CD4-positive, alpha-beta T cell treated with Interleukin-6 for 4 hours (primary cell): ENCODE measurements at regions not wholly inside any gene's neighbourhood (a gene's known extent, or its start where the extent isn't known, plus 50 kb on each side); places are given as distances from the start of the nearest gene placed in this dataset.

Experiments used
- DNase-seq: peaks from one replicate; pipeline ENCODE4 v3.0.0-alpha.2; 2020; ENCODE audit warnings: mixed read lengths

DNA sequence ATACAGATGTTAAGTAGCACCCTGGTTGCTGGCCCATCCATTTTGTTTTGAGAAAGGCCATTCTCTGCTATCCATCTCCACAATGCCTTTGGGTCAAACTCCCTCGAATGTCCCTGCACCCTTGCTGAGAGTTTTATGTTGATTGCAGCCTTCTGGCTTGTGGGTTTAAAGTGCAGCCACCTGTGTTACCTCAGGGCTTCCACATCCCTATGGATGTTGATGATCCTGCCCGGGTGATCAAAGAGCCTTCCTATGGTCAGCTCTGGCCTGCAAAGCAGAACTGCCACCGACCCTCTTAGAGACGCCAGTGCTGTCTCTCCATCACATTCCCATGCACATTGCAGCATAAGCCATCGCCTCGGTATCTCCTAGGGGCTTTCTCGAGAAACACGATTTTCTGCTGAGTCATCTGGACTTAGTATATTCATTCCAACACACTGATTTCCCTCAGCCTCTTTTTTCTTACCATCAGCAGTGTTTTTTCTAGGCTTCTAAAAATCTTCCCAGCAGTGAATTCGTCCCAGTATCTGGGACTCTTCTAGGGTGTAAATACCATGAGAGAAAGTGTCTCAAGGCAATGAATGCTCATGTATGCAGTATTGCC, 585.7 kb upstream of the TMEM132C start:
- no peak for DNase-seq

DNA sequence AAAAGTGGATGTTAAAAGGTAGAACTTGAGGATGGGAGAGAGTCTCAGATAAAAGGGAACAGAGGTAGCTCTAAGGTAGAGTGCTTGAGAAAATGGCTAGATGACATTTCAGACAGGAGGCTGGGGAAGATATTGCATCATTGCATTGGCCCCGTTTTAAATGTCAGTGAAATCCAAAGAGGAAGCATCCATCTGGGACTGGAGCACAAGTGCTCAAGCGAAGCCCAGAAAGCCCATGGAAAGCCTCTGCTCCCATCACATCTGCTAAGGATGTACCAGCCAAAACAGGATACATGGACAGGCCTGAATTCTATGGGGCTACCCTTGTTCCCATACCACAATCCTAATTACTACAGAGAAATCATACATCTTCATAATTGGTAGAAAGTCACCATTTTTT, 581.5 kb upstream of the TMEM132C start:
- DNase-seq = no peak

DNA sequence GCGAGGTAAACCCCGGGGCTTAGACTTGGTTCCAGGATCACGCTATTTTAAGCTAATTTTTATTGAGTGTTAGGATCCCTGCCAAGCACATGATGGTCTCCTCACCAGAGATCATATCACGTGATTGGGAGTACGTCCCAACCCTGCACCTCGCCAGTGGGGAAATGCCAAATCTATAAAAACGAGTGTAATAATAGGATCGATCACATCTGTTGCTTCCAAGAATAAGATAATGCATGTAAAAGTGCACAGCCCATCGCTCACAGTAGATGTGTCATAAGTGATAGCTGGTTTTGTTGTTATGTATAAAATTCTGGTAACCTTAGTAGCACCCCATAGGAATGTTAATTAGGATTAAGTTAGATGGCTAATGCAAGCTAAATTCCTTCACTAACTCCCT, 581.0 kb upstream of the TMEM132C start:
- no peak for DNase-seq

- no peak for DNase-seq
These were observed 579.8 kb upstream of the TMEM132C start for GRCh38 chr12:127687181-127687580.

DNA sequence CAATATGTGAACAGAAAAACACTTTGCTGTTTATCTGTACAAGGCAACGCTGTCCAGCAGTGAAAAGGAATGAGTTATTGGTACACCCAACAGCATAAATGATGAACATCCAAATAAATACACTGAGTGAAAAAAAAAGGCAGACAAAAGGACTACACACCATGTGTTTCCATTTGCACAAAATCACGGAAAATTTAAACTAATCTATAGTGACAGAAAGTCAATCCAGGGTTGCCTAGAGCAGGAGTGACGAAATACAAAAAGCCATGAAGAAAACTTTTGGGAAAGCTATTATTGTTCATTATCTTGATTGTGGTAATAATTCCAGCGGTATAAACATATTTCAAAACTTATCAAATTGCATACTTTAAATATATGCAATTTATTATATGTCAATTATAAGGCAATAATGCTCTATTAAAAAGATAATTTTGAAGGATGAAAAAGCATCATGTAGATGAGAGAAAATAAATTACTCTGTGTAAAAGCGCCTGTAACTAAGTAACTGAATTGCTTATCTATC, 578.0 kb upstream of the TMEM132C start:
- DNase-seq = no peak

- DNase-seq = no peak
These were observed 576.8 kb upstream of the TMEM132C start for GRCh38 chr12:127690161-127690560.

- no peak for DNase-seq
These were observed 570.0 kb upstream of the TMEM132C start for GRCh38 chr12:127696963-127697362.

GRCh38 chr12:127703026-127703425, 563.9 kb upstream of the TMEM132C start:
- no peak for DNase-seq

DNA sequence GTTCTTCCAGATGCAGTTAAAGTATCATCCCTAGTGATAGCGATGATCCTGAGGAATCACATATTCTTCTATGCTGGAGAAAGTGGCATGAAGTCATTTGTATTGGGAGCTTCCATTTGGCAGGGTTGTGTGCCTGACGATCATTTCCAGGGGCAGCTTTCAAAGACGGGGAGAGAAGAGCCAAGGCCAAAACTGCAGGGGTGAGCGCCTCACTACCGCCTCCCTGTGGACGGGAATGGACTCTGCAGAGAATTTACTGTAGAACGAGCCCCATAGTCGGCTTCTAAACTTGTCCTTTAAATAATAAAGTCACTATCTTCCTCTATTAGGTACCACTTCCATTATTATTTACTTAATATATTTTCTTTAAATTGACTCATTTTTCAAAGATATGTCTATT, 555.9 kb upstream of the TMEM132C start:
- no peak for DNase-seq

- DNase-seq = no peak
These were observed 554.4 kb upstream of the TMEM132C start for GRCh38 chr12:127712561-127712960.

DNA sequence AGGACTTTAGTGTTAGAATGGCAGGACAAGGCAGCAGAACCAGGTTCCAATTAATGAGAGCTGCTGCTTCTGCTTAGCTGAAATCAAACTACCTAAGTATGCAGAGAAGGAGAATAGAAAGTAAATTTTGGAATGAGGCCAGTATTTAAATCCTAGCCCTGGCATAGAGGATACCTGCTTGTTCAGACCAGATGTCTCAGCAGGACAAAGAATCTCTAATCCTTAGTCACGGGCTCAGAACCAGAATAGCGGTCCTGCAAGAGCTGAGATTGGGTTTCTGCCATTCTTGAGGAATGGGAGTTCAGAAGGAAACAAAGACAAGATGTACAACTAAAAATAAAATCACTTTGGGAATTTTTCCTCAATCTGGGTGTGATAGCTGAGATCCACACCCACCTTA, 550.8 kb upstream of the TMEM132C start:
- no peak for DNase-seq

DNA sequence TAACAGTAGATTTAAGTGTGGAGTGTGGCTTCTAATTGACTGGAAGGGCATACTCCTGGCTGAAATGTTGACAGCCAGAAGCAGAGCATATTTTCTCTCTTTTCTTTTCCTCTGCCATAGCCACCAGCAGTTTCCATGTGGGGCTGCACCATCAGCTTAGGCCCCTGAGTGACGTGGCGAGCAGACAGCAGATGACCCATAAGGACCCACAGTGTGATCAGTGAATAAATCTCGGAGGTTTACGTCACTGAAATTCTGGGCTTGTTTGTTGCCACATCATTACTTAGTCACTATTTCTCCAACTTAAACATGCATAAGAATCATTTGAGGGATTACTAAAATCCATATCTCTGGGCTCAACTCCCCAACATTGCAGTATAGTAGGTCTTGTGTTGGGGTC, 549.7 kb upstream of the TMEM132C start:
- no peak for DNase-seq

DNA sequence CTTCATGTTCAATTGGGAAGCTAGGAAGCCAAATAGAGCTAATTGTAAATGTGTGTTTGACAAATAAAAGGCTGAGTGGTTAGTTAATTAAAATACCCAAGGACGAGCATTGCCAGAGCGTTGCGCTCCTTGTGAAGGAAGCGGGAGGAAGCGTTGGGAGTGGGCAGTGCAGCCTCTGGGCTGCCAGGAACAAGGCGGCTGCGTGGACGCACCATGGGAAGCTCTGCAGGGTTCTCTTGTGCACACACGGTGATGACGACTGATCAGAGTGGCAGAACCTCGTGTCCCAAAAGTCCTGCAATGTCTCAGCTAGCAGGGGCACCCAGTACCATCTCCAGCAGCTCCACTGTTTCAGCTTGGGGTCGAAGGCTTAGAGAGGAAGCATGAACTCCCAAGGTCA, 546.6 kb upstream of the TMEM132C start:
- no peak for DNase-seq

DNA sequence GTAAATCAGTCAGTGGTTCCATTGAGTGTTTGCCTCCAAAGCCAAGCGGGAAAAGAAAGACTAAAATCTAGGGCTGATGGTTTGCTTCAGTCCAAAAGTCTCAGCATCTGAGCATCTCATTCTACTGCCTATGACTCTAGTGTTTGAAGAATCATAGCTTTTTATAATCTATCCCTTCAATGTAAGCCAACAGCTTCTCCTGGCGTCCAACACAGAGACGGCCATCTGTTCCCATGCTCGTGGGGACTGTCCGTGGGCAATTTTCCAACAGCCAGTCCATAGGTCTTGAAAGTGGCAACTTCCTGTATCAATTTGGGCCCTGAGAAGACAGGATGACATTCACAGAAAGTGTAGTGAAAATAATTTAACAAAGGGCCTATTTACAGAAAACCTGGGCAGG, 544.4 kb upstream of the TMEM132C start:
- DNase-seq = no peak

- no peak for DNase-seq
These were observed 543.7 kb upstream of the TMEM132C start for GRCh38 chr12:127723251-127723650.

- DNase-seq = no peak
These were observed 540.2 kb upstream of the TMEM132C start for GRCh38 chr12:127726671-127727315.

DNA sequence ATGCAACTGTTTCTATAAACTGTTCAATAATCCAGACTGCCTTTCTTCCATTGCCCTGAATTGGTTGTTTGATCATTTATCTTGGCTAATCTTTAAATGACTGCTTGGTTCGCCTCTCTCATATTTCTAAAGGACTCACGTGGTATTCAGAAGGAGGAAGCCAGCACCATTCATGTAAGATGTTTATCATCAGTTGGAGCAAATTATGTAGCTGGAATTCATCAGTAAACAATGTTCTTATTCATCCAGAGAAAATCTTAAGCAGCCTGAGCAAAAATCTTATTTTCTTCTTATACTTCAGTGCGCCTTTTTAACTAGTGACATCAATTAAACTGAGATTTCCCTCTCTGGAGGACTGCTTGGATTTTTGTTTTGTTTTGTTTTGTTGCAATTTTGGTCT, 538.7 kb upstream of the TMEM132C start:
- DNase-seq = no peak

DNA sequence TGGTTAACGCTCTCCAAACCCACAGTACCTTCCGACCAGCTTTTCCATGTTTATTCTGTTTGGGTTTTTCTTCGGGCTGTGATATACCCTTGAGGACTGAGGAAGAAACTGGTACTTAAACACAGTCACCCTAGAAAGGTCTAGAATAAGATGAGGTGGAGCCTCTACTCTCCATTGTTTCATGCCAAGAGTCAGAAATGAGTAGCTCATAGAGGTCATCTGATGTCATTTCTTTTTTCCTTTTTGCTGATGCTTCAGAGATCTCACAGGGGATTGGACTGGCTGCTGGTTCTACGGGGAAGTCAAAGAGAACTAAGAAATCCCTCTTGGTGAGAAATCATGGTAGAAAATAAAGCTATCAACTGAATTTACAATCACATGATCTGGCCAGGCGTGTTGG, 538.2 kb upstream of the TMEM132C start:
- no peak for DNase-seq

- no peak for DNase-seq
These were observed 537.6 kb upstream of the TMEM132C start for GRCh38 chr12:127729381-127729780.

GRCh38 chr12:127731657-127732056, 535.3 kb upstream of the TMEM132C start:
- DNase-seq = no peak

- no peak for DNase-seq
These were observed 524.7 kb upstream of the TMEM132C start for GRCh38 chr12:127742231-127742630.

DNA sequence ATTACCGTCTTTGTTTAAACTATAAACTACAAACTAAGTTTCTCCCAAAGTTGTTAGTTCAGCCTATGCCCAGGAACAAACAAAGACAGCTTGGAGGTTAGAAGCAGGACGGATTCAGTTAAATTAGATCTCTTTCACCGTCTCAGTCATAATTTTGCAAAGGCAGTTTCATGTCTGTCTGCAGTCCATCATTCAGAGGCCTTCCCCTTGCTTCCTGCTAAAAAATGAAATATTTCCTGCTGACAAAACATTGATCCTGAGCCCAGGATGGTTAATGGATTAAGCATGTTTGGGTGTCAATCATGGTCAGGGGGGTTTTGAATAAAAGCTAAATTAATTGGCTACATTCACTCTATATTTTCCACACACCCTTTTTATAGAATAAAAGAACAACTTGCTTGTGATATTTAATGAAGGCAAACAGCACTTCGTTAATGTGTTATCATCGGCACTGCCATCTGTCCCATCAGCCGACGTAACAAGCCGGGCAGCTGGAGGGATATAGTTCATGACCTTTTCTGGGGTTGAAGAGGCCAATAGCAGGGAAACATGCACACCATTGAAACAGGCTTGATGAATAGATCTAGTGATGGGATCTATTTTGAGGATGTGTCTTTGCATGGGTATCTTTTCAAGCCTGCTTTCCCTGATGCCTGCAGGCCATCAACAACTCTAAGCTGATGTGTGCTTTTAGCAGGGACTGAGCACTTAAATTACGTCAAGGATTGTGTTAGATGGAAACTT, 521.3 kb upstream of the TMEM132C start:
- DNase-seq = no peak

GRCh38 chr12:127749416-127749815, 517.6 kb upstream of the TMEM132C start:
- DNase-seq = no peak
